Neural progenitor cell (in vitro differentiated cells): ENCODE measurements at regions not wholly inside any gene's neighbourhood (a gene's known extent, or its start where the extent isn't known, plus 50 kb on each side); places are given as distances from the start of the nearest gene placed in this dataset.

Experiments
- DNase-seq: peaks from one replicate; pipeline ENCODE4 v3.0.0-alpha.2; 2016; ENCODE audit warnings: low spot score
- H2AFZ ChIP-seq: fragments of 200-600 bp; sonication (generic); replicated peaks from 2 replicates; pipeline ENCODE4 v1.6.1; 2016; ENCODE audit warnings: antibody characterized with exemption
- H3F3A ChIP-seq: fragments of 200-600 bp; sonication (generic); 2 replicates; pipeline ENCODE4 v1.6.1; 2016; ENCODE audit warnings: antibody characterized with exemption, low read depth
- H3K27ac ChIP-seq: fragments of 200-600 bp; sonication (generic); 2 replicates; pipeline ENCODE4 v1.5.1; 2016; ENCODE audit warnings: mild to moderate bottlenecking
- H3K27me3 ChIP-seq: fragments of 200-600 bp; sonication (generic); 2 replicates; pipeline ENCODE4 v1.6.1; 2016; ENCODE audit warnings: mild to moderate bottlenecking, moderate library complexity
- H3K36me3 ChIP-seq: fragments of 200-600 bp; sonication (generic); 2 replicates; pipeline ENCODE4 v1.5.1; 2016
- H3K4me1 ChIP-seq: fragments of 200-600 bp; sonication (generic); 2 replicates; pipeline ENCODE4 v1.6.1; 2016; ENCODE audit warnings: mixed run types
- H3K4me2 ChIP-seq: fragments of 200-600 bp; sonication (generic); 2 replicates; pipeline ENCODE4 v1.6.1; 2016
- H3K4me3 ChIP-seq: fragments of 200-600 bp; sonication (generic); 2 replicates; pipeline ENCODE4 v1.5.1; 2016
- H3K79me2 ChIP-seq: fragments of 200-600 bp; sonication (generic); 2 replicates; pipeline ENCODE4 v1.6.1; 2016; ENCODE audit warnings: low read depth
- H3K9ac ChIP-seq: fragments of 200-600 bp; sonication (generic); 2 replicates; pipeline ENCODE4 v1.6.1; 2016
- H3K9me3 ChIP-seq: fragments of 200-600 bp; sonication (generic); 2 replicates; pipeline ENCODE4 v1.5.1; 2016; ENCODE audit warnings: low read depth
- H4K20me1 ChIP-seq: fragments of 200-600 bp; sonication (generic); 2 replicates; pipeline ENCODE4 v1.6.1; 2016; ENCODE audit warnings: low read depth
- H3K27ac Mint-ChIP-seq: 3 replicates; pipeline ENCODE4 v1.8.0; 2021; ENCODE audit warnings: mixed read lengths
- H3K27me3 Mint-ChIP-seq: 2 replicates; pipeline ENCODE4 v1.8.0; 2022; ENCODE audit warnings: low read depth, mild to moderate bottlenecking, inconsistent platforms, moderate library complexity, mixed read lengths; ENCODE audit not compliant: insufficient read depth
- H3K36me3 Mint-ChIP-seq: 3 replicates; pipeline ENCODE4 v1.8.0; 2021; ENCODE audit warnings: mixed read lengths
- H3K4me1 Mint-ChIP-seq: 3 replicates; pipeline ENCODE4 v1.8.0; 2021; ENCODE audit warnings: mixed read lengths
- H3K4me3 Mint-ChIP-seq: 3 replicates; pipeline ENCODE4 v1.8.0; 2021; ENCODE audit warnings: mild to moderate bottlenecking, moderate library complexity, mixed read lengths
- H3K9me3 Mint-ChIP-seq: 3 replicates; pipeline ENCODE4 v1.8.0; 2020; ENCODE audit warnings: mixed read lengths
- CTCF ChIP-seq: fragments of 200-600 bp; sonication (generic); IDR thresholded peaks from 2 replicates; pipeline ENCODE4 v1.5.1; 2017; ENCODE audit warnings: antibody characterized with exemption, mild to moderate bottlenecking
- EZH2 ChIP-seq: fragments of 200-600 bp; sonication (generic); IDR thresholded peaks from 2 replicates; pipeline ENCODE4 v1.6.1; 2017; ENCODE audit warnings: antibody characterized with exemption, mild to moderate bottlenecking, moderate library complexity
- EZH2phosphoT487 ChIP-seq: fragments of 200-600 bp; sonication (generic); IDR thresholded peaks from 2 replicates; pipeline ENCODE4 v1.6.1; 2017; ENCODE audit warnings: antibody characterized with exemption

- peaks cover 7% of the 10 kb centered on the region for H3K4me1 ChIP-seq
- H3F3A ChIP-seq, result no peaks in the 10 kb centered on the region
- no peak overlapping the region for H3K9ac ChIP-seq
- Mint-ChIP-seq H3K27ac (no peak overlapping the region), H3K9me3 (no peaks in the 10 kb centered on the region), H3K4me3 (no peak overlapping the region), H3K27me3 (no peaks in the 10 kb centered on the region), H3K4me1 (peaks cover 6% of the 10 kb centered on the region), H3K36me3 (no peaks in the 10 kb centered on the region)
- no peak overlapping the region for H3K4me3 ChIP-seq
- no peaks in the 10 kb centered on the region for H4K20me1 ChIP-seq
- H3K9me3 ChIP-seq, result no peaks in the 10 kb centered on the region
- H3K4me2 ChIP-seq, result no peak overlapping the region
- TF ChIP-seq CTCF, result no peak
- no peak for TF ChIP-seq EZH2phosphoT487
- TF ChIP-seq EZH2, result no peak
- no peaks in the 10 kb centered on the region for H3K36me3 ChIP-seq
- no peaks in the 10 kb centered on the region for H3K79me2 ChIP-seq
- DNase-seq, result no peak
- no peak overlapping the region for H3K27ac ChIP-seq
- no peak overlapping the region for H2AFZ ChIP-seq
- H3K27me3 ChIP-seq, result no peaks in the 10 kb centered on the region
Measured at GRCh38 chr11:112626731-112627130, 334.5 kb upstream of the NCAM1 start.

- H3K36me3 Mint-ChIP-seq, result no peaks in the 10 kb centered on the region
- no peaks in the 10 kb centered on the region for H3K9me3 ChIP-seq
- TF ChIP-seq EZH2 (no peak), EZH2phosphoT487 (no peak), CTCF (no peak)
- H3K27me3 ChIP-seq, result no peaks in the 10 kb centered on the region
- DNase-seq, result no peak
- no peaks in the 10 kb centered on the region for H4K20me1 ChIP-seq
- no peak overlapping the region for H3K9ac ChIP-seq
- H3K27ac Mint-ChIP-seq, result no peak overlapping the region
- H3K4me3 Mint-ChIP-seq, result no peak overlapping the region
- no peaks in the 10 kb centered on the region for H3F3A ChIP-seq
- no peak overlapping the region for H3K4me3 ChIP-seq
- no peaks in the 10 kb centered on the region for H3K36me3 ChIP-seq
- H3K4me1 ChIP-seq, result peaks cover 7% of the 10 kb centered on the region
- H3K9me3 Mint-ChIP-seq, result no peaks in the 10 kb centered on the region
- no peak overlapping the region for H3K4me2 ChIP-seq
- H3K4me1 Mint-ChIP-seq, result peaks cover 6% of the 10 kb centered on the region
- no peaks in the 10 kb centered on the region for H3K79me2 ChIP-seq
- no peak overlapping the region for H3K27ac ChIP-seq
- H2AFZ ChIP-seq, result no peak overlapping the region
- no peaks in the 10 kb centered on the region for H3K27me3 Mint-ChIP-seq
Measured at GRCh38 chr11:112627588-112628045, 333.6 kb upstream of the NCAM1 start.

- H3K9me3 ChIP-seq, result no peaks in the 10 kb centered on the region
Measured at GRCh38 chr11:112628676-112629075, 332.5 kb upstream of the NCAM1 start.

More at GRCh38 chr11:112628676-112629075, 332.5 kb upstream of the NCAM1 start:
- Mint-ChIP-seq H3K27ac (no peak overlapping the region), H3K4me3 (no peak overlapping the region), H3K4me1 (peaks cover 6% of the 10 kb centered on the region), H3K27me3 (no peaks in the 10 kb centered on the region), H3K36me3 (no peaks in the 10 kb centered on the region), H3K9me3 (no peaks in the 10 kb centered on the region)
- no peaks in the 10 kb centered on the region for H4K20me1 ChIP-seq
- no peaks in the 10 kb centered on the region for H3K79me2 ChIP-seq
- no peak overlapping the region for H3K9ac ChIP-seq
- H3K36me3 ChIP-seq, result no peaks in the 10 kb centered on the region
- no peak overlapping the region for H3K4me3 ChIP-seq
- no peak overlapping the region for H3K4me2 ChIP-seq
- TF ChIP-seq EZH2phosphoT487, result no peak
- no peak for TF ChIP-seq CTCF
- no peak for TF ChIP-seq EZH2
- no peaks in the 10 kb centered on the region for H3K27me3 ChIP-seq
- H3K27ac ChIP-seq, result no peak overlapping the region
- peaks cover 7% of the 10 kb centered on the region for H3K4me1 ChIP-seq
- H3F3A ChIP-seq, result no peaks in the 10 kb centered on the region
- no peak for DNase-seq
- H2AFZ ChIP-seq, result no peak overlapping the region
